HEK293 (cell line): ENCODE measurements at regions not wholly inside any gene's neighbourhood (a gene's known extent, or its start where the extent isn't known, plus 50 kb on each side); places are given as distances from the start of the nearest gene placed in this dataset.

Experiments
- CTCF ChIA-PET: fragments of 350-600 bp; formaldehyde crosslinking; extraction: SDS; loops from one replicate; lab custom pipeline; 2021; ENCODE audit warnings: antibody characterized with exemption; lab: Yijun Ruan, JAX
- POLR2A ChIA-PET: fragments of 300-600 bp; formaldehyde crosslinking; extraction: SDS; loops from one replicate; lab custom pipeline; 2020; ENCODE audit warnings: antibody characterized with exemption, inconsistent platforms; lab: Yijun Ruan, JAX
- H3K27ac ChIP-seq: fragments of 200-500 bp; sonication (Bioruptor generic); 2 replicates; pipeline ENCODE4 v1.5.1; 2014; ENCODE audit warnings: low read depth, low read length, control low read depth, inconsistent platforms; ENCODE audit errors: extremely low read depth
- H3K36me3 ChIP-seq, 2 experiments: fragments of 200-500 bp in 1 of 2; sonication (Bioruptor generic) in 1 of 2; 1 replicate in 1 of 2; 2 replicates in 1 of 2; pipeline ENCODE4 v1.5.1; 2014 to 2017; ENCODE audit warnings: inconsistent platforms in 2 of 2, low read length in 2 of 2; ENCODE audit not compliant: control insufficient read depth in 2 of 2, insufficient read depth in 1 of 2
- H3K4me1 ChIP-seq: fragments of 200-500 bp; sonication (Bioruptor generic); 2 replicates; pipeline ENCODE4 v1.5.1; 2014; ENCODE audit warnings: mild to moderate bottlenecking, low read length, inconsistent platforms; ENCODE audit not compliant: control insufficient read depth, insufficient read depth
- H3K4me3 ChIP-seq: 2 replicates; pipeline ENCODE4 v1.5.1; 2011; ENCODE audit warnings: low read depth, mild to moderate bottlenecking, control low read depth, low read length, moderate library complexity
- H3K9me3 ChIP-seq: fragments of 200-500 bp; sonication (Bioruptor generic); 2 replicates; pipeline ENCODE4 v1.5.1; 2014; ENCODE audit warnings: low read depth, low read length, inconsistent platforms; ENCODE audit not compliant: control insufficient read depth, insufficient read depth
- KLF8 ChIP-seq: fragments of 450-650 bp; formaldehyde crosslinking; IDR thresholded peaks from 2 replicates; pipeline ENCODE4 v1.5.1; 2016; ENCODE audit warnings: missing biosample characterization, missing genetic modification characterization
- MYNN ChIP-seq: fragments of 450-650 bp; formaldehyde crosslinking; IDR thresholded peaks from 2 replicates; pipeline ENCODE4 v1.5.1; 2016; ENCODE audit warnings: missing biosample characterization, missing genetic modification characterization, borderline replicate concordance
- REPIN1 ChIP-seq: fragments of 450-650 bp; formaldehyde crosslinking; IDR thresholded peaks from 2 replicates; pipeline ENCODE4 v1.5.1; 2017; ENCODE audit warnings: missing biosample characterization, missing genetic modification characterization, low read depth
- ZNF138 ChIP-seq: fragments of 450-650 bp; formaldehyde crosslinking; IDR thresholded peaks from 2 replicates; pipeline ENCODE4 v1.5.1; 2016; ENCODE audit warnings: missing biosample characterization, missing genetic modification characterization, borderline replicate concordance
- ZNF19 ChIP-seq: fragments of 450-650 bp; formaldehyde crosslinking; IDR thresholded peaks from 2 replicates; pipeline ENCODE4; 2016; ENCODE audit warnings: missing biosample characterization, missing genetic modification characterization, low read depth
- ZNF223 ChIP-seq: fragments of 450-650 bp; formaldehyde crosslinking; IDR thresholded peaks from 2 replicates; pipeline ENCODE4 v1.5.1; 2016; ENCODE audit warnings: missing biosample characterization, missing genetic modification characterization
- ZNF248 ChIP-seq: fragments of 450-650 bp; formaldehyde crosslinking; IDR thresholded peaks from 2 replicates; pipeline ENCODE4 v1.5.1; 2017; ENCODE audit warnings: missing biosample characterization, missing genetic modification characterization
- ZNF416 ChIP-seq: fragments of 450-650 bp; formaldehyde crosslinking; IDR thresholded peaks from 2 replicates; pipeline ENCODE4 v1.5.1; 2016; ENCODE audit warnings: missing biosample characterization, missing genetic modification characterization
- ZNF501 ChIP-seq: fragments of 450-650 bp; formaldehyde crosslinking; IDR thresholded peaks from 2 replicates; pipeline ENCODE4 v1.5.1; 2016; ENCODE audit warnings: missing biosample characterization, missing genetic modification characterization
- ZNF571 ChIP-seq: fragments of 450-650 bp; formaldehyde crosslinking; IDR thresholded peaks from 2 replicates; pipeline ENCODE4 v1.5.0; 2017; ENCODE audit warnings: missing biosample characterization, missing genetic modification characterization
- ZNF623 ChIP-seq: fragments of 450-650 bp; formaldehyde crosslinking; IDR thresholded peaks from 2 replicates; pipeline ENCODE4 v1.5.1; 2016; ENCODE audit warnings: missing biosample characterization, missing genetic modification characterization
- ZNF658 ChIP-seq: fragments of 450-650 bp; formaldehyde crosslinking; IDR thresholded peaks from 2 replicates; pipeline ENCODE4; 2016; ENCODE audit warnings: missing biosample characterization, missing genetic modification characterization
- ZNF664 ChIP-seq: fragments of 450-650 bp; formaldehyde crosslinking; IDR thresholded peaks from 2 replicates; pipeline ENCODE4 v1.5.1; 2016; ENCODE audit warnings: missing biosample characterization, missing genetic modification characterization
- ZNF76 ChIP-seq: fragments of 450-650 bp; formaldehyde crosslinking; IDR thresholded peaks from 2 replicates; pipeline ENCODE4; 2016; ENCODE audit warnings: low read depth, missing biosample characterization, missing genetic modification characterization, borderline replicate concordance
- ZNF776 ChIP-seq: fragments of 450-650 bp; formaldehyde crosslinking; IDR thresholded peaks from 2 replicates; pipeline ENCODE4 v1.5.0; 2017; ENCODE audit warnings: missing biosample characterization, missing genetic modification characterization, borderline replicate concordance
- ZNF792 ChIP-seq: fragments of 450-650 bp; formaldehyde crosslinking; IDR thresholded peaks from 2 replicates; pipeline ENCODE4 v1.5.1; 2016; ENCODE audit warnings: missing biosample characterization, missing genetic modification characterization
- ZSCAN16 ChIP-seq: fragments of 450-650 bp; formaldehyde crosslinking; IDR thresholded peaks from 2 replicates; pipeline ENCODE4 v1.5.1; 2016; ENCODE audit warnings: missing biosample characterization, missing genetic modification characterization
- ZSCAN30 ChIP-seq: fragments of 450-650 bp; IDR thresholded peaks from 2 replicates; pipeline ENCODE4 v1.5.1; 2018; ENCODE audit warnings: missing biosample characterization, mild to moderate bottlenecking, missing genetic modification characterization, moderate library complexity
- TF ChIP-seq, protein P1 (sequence below): fragments of 450-650 bp; formaldehyde crosslinking; IDR thresholded peaks from 2 replicates; pipeline ENCODE4 v1.5.1; 2017; ENCODE audit warnings: missing biosample characterization, missing genetic modification characterization
- TF ChIP-seq, protein P2 (sequence below): fragments of 450-650 bp; formaldehyde crosslinking; IDR thresholded peaks from 2 replicates; pipeline ENCODE4 v1.5.1; 2016; ENCODE audit warnings: missing biosample characterization, missing genetic modification characterization
- TF ChIP-seq, protein P3 (sequence below): fragments of 450-650 bp; formaldehyde crosslinking; IDR thresholded peaks from 2 replicates; pipeline ENCODE4 v1.5.1; 2017; ENCODE audit warnings: missing biosample characterization, missing genetic modification characterization
- TF ChIP-seq, protein P4 (sequence below): fragments of 450-650 bp; formaldehyde crosslinking; IDR thresholded peaks from 2 replicates; pipeline ENCODE4 v1.5.1; 2017; ENCODE audit warnings: missing biosample characterization, missing genetic modification characterization
- TF ChIP-seq, protein P5 (sequence below): fragments of 450-650 bp; formaldehyde crosslinking; IDR thresholded peaks from 2 replicates; pipeline ENCODE4 v1.5.1; 2016; ENCODE audit warnings: missing biosample characterization, missing genetic modification characterization

DNA sequence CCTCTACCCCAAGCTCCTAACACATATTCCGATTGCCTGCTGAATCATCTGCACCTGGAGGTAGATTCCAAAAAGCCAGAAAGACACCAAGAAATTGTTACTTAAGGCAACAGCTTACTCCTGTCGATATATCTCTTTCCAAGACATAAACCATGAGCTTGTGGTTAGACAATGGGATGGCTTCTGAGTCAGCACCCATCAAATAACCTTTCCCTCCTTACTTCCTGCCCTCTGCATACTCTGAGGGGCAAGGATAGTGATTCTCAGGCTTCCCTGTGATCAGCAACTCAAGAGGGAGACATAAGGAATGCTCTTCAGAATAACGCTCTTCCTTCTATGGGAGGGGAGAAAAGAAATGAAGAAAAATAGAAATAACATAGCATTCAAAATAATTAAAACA, 70.9 kb downstream of the TMEM215 start:
- no peak overlapping the region for H3K27ac ChIP-seq
- H3K4me1 ChIP-seq: no peaks in the 10 kb centered on the region
- H3K36me3 ChIP-seq: no peaks in the 10 kb centered on the region
- no peak overlapping the region for H3K4me3 ChIP-seq
- POLR2A ChIA-PET: no interaction called here
- H3K9me3 ChIP-seq: no peaks in the 10 kb centered on the region
- CTCF ChIA-PET: no interaction called here
- TF ChIP-seq ZNF658 (no peak), ZSCAN16 (no peak), ZNF776 (tag by site-specific recombination) (no peak), ZNF76 (no peak), ZNF623 (tag by site-specific recombination) (no peak), KLF8 (tag by site-specific recombination) (no peak), MYNN (tag by site-specific recombination) (no peak), ZNF138 (no peak), ZNF416 (tag by site-specific recombination) (no peak), ZSCAN30 (tag by site-specific recombination) (no peak), REPIN1 (tag by site-specific recombination) (no peak), ZNF501 (tag by site-specific recombination) (no peak), ZNF571 (tag by site-specific recombination) (no peak), ZNF792 (tag by site-specific recombination) (no peak), ZNF223 (tag by site-specific recombination) (no peak)
- TF ChIP-seq, protein P1, sequence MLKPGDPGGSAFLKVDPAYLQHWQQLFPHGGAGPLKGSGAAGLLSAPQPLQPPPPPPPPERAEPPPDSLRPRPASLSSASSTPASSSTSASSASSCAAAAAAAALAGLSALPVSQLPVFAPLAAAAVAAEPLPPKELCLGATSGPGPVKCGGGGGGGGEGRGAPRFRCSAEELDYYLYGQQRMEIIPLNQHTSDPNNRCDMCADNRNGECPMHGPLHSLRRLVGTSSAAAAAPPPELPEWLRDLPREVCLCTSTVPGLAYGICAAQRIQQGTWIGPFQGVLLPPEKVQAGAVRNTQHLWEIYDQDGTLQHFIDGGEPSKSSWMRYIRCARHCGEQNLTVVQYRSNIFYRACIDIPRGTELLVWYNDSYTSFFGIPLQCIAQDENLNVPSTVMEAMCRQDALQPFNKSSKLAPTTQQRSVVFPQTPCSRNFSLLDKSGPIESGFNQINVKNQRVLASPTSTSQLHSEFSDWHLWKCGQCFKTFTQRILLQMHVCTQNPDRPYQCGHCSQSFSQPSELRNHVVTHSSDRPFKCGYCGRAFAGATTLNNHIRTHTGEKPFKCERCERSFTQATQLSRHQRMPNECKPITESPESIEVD (tag by site-specific recombination): no peak
- TF ChIP-seq, protein P2, sequence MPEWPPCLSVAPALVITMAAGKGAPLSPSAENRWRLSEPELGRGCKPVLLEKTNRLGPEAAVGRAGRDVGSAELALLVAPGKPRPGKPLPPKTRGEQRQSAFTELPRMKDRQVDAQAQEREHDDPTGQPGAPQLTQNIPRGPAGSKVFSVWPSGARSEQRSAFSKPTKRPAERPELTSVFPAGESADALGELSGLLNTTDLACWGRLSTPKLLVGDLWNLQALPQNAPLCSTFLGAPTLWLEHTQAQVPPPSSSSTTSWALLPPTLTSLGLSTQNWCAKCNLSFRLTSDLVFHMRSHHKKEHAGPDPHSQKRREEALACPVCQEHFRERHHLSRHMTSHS (tag by site-specific recombination): no peak
- TF ChIP-seq, protein P3, sequence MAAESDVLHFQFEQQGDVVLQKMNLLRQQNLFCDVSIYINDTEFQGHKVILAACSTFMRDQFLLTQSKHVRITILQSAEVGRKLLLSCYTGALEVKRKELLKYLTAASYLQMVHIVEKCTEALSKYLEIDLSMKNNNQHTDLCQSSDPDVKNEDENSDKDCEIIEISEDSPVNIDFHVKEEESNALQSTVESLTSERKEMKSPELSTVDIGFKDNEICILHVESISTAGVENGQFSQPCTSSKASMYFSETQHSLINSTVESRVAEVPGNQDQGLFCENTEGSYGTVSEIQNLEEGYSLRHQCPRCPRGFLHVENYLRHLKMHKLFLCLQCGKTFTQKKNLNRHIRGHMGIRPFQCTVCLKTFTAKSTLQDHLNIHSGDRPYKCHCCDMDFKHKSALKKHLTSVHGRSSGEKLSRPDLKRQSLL (tag by site-specific recombination): no peak
- TF ChIP-seq, protein P4, sequence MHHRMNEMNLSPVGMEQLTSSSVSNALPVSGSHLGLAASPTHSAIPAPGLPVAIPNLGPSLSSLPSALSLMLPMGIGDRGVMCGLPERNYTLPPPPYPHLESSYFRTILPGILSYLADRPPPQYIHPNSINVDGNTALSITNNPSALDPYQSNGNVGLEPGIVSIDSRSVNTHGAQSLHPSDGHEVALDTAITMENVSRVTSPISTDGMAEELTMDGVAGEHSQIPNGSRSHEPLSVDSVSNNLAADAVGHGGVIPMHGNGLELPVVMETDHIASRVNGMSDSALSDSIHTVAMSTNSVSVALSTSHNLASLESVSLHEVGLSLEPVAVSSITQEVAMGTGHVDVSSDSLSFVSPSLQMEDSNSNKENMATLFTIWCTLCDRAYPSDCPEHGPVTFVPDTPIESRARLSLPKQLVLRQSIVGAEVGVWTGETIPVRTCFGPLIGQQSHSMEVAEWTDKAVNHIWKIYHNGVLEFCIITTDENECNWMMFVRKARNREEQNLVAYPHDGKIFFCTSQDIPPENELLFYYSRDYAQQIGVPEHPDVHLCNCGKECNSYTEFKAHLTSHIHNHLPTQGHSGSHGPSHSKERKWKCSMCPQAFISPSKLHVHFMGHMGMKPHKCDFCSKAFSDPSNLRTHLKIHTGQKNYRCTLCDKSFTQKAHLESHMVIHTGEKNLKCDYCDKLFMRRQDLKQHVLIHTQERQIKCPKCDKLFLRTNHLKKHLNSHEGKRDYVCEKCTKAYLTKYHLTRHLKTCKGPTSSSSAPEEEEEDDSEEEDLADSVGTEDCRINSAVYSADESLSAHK (tag by site-specific recombination): no peak
- TF ChIP-seq, all 188 proteins: peak for 0

DNA sequence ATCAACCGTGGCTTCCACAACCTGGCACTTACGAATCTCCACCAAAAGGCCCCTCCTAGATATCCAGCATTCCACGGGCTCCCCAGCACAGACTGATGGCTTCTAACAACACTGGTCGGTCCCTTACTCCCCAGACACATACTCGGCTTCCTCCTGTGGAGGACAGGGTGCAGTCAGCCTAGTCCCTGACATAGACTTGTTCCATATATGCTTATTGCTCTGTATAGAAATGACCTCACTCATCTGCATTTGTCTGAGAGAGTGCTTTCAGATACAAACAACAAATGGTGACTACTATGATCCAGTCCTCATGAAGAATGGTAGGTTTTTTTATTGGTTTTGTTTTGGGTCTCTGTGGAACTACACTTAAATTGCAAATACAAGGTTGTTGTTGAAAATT, 72.4 kb downstream of the TMEM215 start:
- no peaks in the 10 kb centered on the region for H3K9me3 ChIP-seq
- TF ChIP-seq ZSCAN16: no peak
- no peak for TF ChIP-seq ZNF19 (tag by site-specific recombination)
- TF ChIP-seq, protein P5, sequence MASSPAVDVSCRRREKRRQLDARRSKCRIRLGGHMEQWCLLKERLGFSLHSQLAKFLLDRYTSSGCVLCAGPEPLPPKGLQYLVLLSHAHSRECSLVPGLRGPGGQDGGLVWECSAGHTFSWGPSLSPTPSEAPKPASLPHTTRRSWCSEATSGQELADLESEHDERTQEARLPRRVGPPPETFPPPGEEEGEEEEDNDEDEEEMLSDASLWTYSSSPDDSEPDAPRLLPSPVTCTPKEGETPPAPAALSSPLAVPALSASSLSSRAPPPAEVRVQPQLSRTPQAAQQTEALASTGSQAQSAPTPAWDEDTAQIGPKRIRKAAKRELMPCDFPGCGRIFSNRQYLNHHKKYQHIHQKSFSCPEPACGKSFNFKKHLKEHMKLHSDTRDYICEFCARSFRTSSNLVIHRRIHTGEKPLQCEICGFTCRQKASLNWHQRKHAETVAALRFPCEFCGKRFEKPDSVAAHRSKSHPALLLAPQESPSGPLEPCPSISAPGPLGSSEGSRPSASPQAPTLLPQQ (tag by site-specific recombination): no peak
- TF ChIP-seq ZNF664: no peak
- no peak for TF ChIP-seq ZNF248 (tag by site-specific recombination)
- no peak overlapping the region for H3K27ac ChIP-seq
- ChIA-PET CTCF (no interaction called here), POLR2A (no interaction called here)
- no peaks in the 10 kb centered on the region for H3K4me1 ChIP-seq
- H3K36me3 ChIP-seq: no peaks in the 10 kb centered on the region
- H3K4me3 ChIP-seq: no peak overlapping the region
